Activated CD8-positive, alpha-beta memory T cell treated with anti-CD3 and anti-CD28 coated beads for 24 hours (primary cell): ENCODE measurements at regions not wholly inside any gene's neighbourhood (a gene's known extent, or its start where the extent isn't known, plus 50 kb on each side); places are given as distances from the start of the nearest gene placed in this dataset.
A peak's percentile ranks its signal among the peaks of the same experiment; 100 is the strongest.
"Not testable (repeated sequence)": the region's sequence is repeated elsewhere in the genome, so short reads cannot be mapped to it uniquely, and the experiment has no call there.

Experiments used
- DNase-seq: peaks from one replicate; pipeline ENCODE4 v3.0.0-alpha.2; 2020

DNA sequence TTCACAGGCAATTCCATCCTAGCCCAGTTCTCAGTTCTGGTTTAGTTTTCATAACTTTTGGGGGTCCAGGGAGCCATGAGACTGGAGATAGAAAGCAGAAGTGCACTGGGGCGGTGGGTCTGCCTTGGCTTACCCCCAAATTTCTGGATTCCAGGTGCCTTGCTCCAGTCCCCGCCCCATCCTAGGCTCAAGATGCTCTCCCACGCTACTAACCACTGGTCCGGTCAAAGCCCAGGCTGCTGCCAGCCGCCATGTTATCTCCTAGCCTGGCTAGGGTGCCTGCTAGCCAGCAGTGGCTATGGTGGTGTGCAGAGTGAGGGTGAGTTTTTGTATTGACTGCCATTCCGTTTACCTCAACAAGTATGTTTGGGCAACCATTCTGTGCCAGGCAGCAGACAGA is 107.6 kb upstream of the FOXD4L5 start:
- not testable (repeated sequence) for DNase-seq

DNA sequence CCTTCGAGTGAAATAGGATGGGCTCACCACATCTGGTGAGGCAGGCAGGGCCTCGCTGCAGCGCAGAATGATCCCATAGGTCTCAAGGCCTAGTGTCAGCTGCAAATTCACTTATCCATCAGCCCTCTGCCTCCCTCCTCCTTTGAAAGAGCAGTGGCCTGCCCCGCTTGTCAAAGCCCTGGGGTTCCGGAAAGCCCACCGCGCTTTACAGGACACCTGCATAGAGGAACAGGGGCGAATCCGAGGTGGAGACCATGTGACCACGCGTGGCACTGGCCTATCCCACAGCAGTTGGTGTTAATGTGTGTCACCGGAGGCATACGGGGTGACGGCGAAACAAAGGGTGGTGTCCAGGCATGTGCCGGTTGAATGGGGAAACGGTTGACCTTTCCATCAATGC is 104.7 kb upstream of the FOXD4L5 start:
- DNase-seq: not testable (repeated sequence)

DNA sequence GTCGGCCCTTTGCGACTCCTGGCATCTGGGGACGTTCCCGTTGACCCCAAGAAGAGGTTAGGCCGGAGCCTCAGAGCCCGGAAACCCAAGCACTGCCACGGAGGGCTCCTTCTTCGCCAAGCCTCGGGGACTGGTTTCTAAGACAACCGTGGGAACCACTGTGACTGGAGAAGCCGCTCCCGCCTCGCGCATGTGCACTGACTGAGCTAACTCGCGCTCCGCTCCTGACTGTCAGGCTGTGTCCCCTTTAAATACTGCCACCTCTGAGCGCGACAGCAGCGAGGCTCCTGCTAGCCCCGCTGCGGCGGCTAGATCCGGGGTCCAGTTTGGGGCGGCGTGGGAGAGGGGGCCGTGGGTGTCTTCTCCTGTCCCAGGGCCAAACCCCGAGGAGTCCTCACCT is 104.2 kb upstream of the FOXD4L5 start:
- DNase-seq: not testable (repeated sequence)

DNA sequence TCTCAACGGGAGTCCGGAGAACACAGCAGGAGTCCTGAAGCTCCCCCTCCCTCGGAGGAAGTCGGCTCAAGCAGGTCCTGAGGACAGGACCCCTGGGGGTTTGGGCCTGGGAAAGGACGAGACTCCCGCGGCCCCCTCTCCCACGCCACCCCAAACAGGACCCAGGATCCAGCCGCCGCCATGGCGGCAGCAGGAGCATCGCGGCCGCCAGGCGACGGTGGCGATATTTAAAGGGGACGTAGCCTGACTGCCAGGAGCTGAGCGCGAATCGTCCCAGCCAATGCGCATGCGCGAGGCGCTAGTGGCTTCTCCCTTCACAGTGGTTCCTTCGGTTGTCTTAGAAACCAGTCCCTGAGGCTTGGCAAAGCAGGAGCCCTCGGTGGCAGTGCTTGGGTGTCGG is 101.7 kb upstream of the FOXD4L5 start:
- DNase-seq: peak; percentile 86

DNA sequence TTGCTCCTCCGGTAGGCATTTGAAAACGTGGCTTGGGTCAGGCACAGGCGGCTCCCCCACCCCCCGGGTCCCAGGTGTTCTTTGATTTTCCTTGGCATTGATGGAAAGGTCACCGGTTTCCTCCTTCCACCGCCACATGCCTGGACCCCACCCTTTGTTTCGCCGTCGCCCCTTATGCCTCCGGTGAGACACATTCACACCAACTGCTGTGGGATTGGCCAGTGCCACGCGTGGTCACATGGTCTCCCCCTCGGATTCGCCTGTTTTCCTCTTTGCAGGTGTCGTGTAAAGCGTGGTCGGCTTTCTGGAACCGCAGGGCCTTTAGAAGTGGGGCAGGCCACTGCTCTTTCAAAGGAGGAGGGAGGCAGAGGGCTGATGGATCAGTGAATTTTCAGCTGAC is 101.2 kb upstream of the FOXD4L5 start:
- DNase-seq: not testable (repeated sequence)

DNA sequence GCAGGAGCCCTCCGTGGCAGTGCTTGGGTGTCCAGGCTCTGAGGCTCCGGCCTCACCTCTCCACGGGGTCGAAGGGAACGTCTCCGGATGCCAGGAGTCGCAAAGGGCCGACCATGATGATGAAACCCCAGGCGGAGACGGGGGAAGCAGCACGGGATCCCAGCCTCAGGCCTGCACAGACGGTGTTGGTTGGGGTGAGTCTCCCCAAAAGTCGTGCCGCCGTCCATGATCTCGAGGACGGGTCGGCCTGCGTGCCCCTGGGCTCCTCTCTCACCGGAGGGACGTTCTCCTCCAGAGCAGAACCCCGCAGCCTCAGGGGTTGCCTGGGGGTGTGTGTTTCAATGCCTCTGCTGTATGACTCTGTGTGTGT is 100.6 kb upstream of the FOXD4L5 start:
- not testable (repeated sequence) for DNase-seq

DNA sequence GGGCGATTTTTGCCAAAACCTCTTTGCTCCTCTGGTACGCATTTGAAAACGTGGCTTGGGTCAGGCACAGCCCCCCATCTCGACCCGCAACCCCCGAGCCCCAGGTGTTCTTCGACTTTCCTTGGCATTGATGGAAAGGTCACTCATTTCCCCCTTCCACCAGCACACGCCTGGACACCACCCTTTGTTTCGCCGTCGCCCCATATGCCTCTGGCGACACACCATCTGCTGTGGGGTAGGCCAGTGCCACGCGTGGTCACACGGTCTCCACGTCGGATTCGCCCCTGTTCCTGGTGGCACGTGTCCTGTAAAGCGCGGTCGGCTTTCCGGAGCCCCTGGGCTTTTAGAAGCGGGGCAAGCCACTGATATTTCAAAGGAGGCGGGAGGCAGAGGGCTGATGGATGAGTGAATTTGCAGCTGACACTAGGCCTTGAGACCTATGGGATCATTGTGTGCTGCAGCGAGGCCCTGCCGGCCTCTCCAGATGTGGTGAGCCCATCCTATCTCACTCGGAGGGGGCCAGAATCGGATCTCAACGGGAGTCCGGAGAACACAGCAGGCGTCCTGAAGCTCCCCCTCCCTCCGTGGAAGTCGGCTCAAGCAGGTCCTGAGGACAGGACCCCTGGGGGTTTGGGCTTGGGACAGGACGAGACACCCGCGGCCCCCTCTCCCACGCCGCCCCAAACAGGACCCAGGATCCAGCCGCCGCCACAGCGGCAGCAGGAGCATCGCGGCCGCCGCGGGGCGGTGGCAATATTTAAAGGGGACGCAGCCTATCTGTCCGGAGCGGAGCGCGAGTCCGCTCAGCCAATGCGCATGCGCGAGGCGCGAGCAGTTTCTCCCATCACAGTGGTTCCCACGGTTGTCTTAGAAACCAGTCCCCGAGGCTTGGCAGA is 100.0 kb upstream of the FOXD4L5 start:
- DNase-seq: peak; percentile 60

DNA sequence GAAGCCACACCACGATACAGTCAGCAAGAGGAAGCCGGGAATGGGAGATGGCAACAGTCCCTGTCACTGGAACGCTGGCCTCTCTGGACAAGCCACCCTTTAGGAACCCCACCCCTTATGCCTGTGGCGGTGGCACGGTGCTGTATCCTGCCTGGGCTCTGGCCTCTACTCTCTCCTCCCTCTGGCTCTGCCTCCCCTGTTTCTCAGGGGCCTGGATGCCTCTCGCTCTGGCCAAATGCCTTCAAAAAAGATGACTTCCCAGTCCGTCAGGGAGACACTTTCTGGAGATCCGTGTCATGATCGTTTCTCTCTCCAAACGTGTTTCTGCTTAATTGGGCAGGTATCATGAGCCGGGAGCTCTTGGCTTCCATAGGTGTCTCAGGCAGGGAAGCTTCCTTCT is 99.1 kb upstream of the FOXD4L5 start:
- not testable (repeated sequence) for DNase-seq

DNA sequence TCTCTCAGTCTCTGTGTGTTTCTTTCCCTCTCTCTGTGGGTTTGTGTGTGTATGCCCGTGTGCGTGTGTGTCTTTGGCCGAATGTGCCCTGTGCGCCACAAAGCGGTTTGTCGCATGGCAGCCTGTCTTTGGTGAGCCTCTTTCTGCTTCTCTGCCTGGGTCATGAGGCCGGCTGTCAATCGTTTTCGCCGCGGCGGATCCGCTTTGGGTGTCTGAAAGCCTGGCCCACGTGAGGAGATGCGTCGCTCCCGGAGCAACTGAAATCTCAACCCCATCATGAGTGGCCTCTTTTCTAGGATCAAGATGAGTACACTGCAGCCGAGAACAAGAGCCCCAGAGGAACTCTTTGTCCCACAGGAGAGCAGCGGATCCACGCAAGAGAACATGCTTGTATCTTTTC is 98.6 kb upstream of the FOXD4L5 start:
- DNase-seq: not testable (repeated sequence)

DNA sequence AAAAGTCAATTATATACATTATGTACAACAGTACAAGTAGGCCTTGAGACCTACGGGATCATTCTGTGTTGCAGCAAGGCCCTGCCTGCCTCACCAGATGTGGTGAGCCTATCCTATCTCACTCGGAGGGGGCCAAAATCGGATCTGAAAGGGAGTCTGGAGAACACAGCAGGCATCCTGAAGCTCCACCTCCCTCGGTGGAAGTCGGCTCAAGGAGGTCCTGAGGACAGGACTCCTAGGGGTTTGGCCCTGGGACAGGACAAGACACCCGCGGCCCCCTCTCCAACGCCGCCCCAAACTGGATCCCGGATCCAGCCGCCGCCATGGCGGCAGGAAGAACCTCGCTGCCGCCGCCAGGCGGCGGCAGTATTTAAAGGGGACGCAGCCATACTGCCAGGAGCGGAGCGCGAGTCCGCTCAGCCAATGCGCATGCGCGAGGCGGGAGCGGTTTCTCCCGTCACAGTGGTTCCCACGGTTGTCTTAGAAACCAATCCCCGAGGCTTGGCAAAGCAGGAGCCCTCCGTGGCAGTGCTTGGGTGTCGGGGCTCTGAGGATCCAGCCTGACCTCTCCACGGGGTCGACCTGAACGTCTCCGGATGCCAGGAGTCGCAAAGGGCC is 97.8 kb upstream of the FOXD4L5 start:
- DNase-seq: not testable (repeated sequence)
